Smooth muscle cell (in vitro differentiated cells): ENCODE measurements at regions not wholly inside any gene's neighbourhood (a gene's known extent, or its start where the extent isn't known, plus 50 kb on each side); places are given as distances from the start of the nearest gene placed in this dataset.

Experiments
- DNase-seq: peaks from one replicate; lab custom pipeline; 2025; ENCODE audit not compliant: unreplicated experiment; lab: John Stamatoyannopoulos, UW
- H2AFZ ChIP-seq: fragments of 200-600 bp; sonication (generic); 2 replicates; pipeline ENCODE4 v1.6.0; 2016; ENCODE audit warnings: antibody characterized with exemption, low read depth, mild to moderate bottlenecking
- H3F3A ChIP-seq: fragments of 200-600 bp; sonication (generic); 2 replicates; pipeline ENCODE4 v1.6.0; 2017; ENCODE audit warnings: antibody characterized with exemption, low read depth
- H3K27ac ChIP-seq: fragments of 200-600 bp; sonication (generic); 2 replicates; pipeline ENCODE4 v1.5.1; 2016; ENCODE audit warnings: low read depth, mild to moderate bottlenecking
- H3K27me3 ChIP-seq: fragments of 200-600 bp; sonication (generic); 2 replicates; pipeline ENCODE4 v1.6.1; 2016; ENCODE audit warnings: low read depth, mild to moderate bottlenecking
- H3K36me3 ChIP-seq: fragments of 200-600 bp; sonication (generic); 2 replicates; pipeline ENCODE4 v1.5.1; 2016; ENCODE audit warnings: low read depth
- H3K4me1 ChIP-seq: fragments of 200-600 bp; sonication (generic); 2 replicates; pipeline ENCODE4 v1.5.1; 2016; ENCODE audit warnings: low read depth
- H3K4me2 ChIP-seq: fragments of 200-600 bp; sonication (generic); 2 replicates; pipeline ENCODE4 v1.6.0; 2016; ENCODE audit warnings: mild to moderate bottlenecking
- H3K4me3 ChIP-seq: fragments of 200-600 bp; sonication (generic); 2 replicates; pipeline ENCODE4 v1.5.1; 2016; ENCODE audit warnings: mild to moderate bottlenecking
- H3K79me2 ChIP-seq: fragments of 200-600 bp; sonication (generic); 2 replicates; pipeline ENCODE4 v1.6.0; 2016; ENCODE audit warnings: low read depth, mild to moderate bottlenecking
- H3K9ac ChIP-seq: fragments of 200-600 bp; sonication (generic); 2 replicates; pipeline ENCODE4 v1.6.0; 2016; ENCODE audit warnings: low read depth
- H3K9me3 ChIP-seq: fragments of 200-600 bp; sonication (generic); replicated peaks from 2 replicates; pipeline ENCODE4 v1.5.1; 2016; ENCODE audit warnings: low read depth
- H4K20me1 ChIP-seq: fragments of 200-600 bp; sonication (generic); 2 replicates; pipeline ENCODE4 v1.6.0; 2016; ENCODE audit warnings: low read depth
- CTCF ChIP-seq: fragments of 200-600 bp; sonication (generic); IDR thresholded peaks from 2 replicates; pipeline ENCODE4 v1.5.1; 2017; ENCODE audit warnings: borderline replicate concordance, mild to moderate bottlenecking, antibody characterized with exemption; ENCODE audit not compliant: insufficient read depth, poor library complexity, severe bottlenecking
- WGBS: methylation state at CpG from one replicate; pipeline ENCODE4 v1.1.7; 2016; ENCODE audit warnings: low lambda C conversion rate; 5-methylcytosine and 5-hydroxymethylcytosine counted together

GRCh38 chr6:104527311-104527710 lies 332.4 kb downstream of the HACE1 start:
- no peaks in the 10 kb centered on the region for H3K4me1 ChIP-seq
- no peak overlapping the region for H3K4me3 ChIP-seq
- no peaks in the 10 kb centered on the region for H3K27me3 ChIP-seq
- H3F3A ChIP-seq = no peaks in the 10 kb centered on the region
- H3K79me2 ChIP-seq = no peaks in the 10 kb centered on the region
- H4K20me1 ChIP-seq = no peaks in the 10 kb centered on the region
- TF ChIP-seq CTCF = no peak
- H3K36me3 ChIP-seq = no peaks in the 10 kb centered on the region
- no peak overlapping the region for H3K27ac ChIP-seq
- H2AFZ ChIP-seq = no peak overlapping the region
- DNase-seq = no peak
- no peak overlapping the region for H3K9ac ChIP-seq
- H3K9me3 ChIP-seq = no peaks in the 10 kb centered on the region
- 84% methylated on average over 7 of the region's 7 CpGs for WGBS
- no peak overlapping the region for H3K4me2 ChIP-seq

DNA sequence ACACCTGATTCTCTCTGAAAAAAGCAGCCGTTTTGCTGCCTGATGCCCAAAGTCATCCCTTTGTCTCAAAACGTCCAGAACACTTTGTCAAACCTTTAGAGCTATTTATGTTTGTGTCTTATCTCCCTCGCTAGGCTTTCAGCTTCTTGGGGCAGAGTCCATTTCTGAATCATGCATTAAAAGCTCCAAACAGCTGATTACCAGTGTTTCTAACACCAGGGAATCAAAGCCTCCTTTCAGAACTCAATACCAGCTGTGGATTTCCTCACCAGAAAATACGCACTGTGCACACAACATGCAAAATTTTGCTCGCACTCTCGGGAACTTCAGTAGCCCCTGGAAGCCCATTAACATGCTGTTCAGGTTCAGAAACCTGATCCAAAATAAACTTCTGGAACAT lies 333.3 kb downstream of the HACE1 start:
- no peak overlapping the region for H3K27ac ChIP-seq
- H2AFZ ChIP-seq = peak overlapping the region; percentile 8
- no peaks in the 10 kb centered on the region for H3F3A ChIP-seq
- peak overlapping the region; percentile 73 for H3K4me2 ChIP-seq
- H3K9me3 ChIP-seq = no peaks in the 10 kb centered on the region
- H3K4me3 ChIP-seq = peak overlapping the region; percentile 21
- H3K27me3 ChIP-seq = no peaks in the 10 kb centered on the region
- no peak for TF ChIP-seq CTCF
- no peak overlapping the region for H3K9ac ChIP-seq
- no peaks in the 10 kb centered on the region for H3K79me2 ChIP-seq
- no peaks in the 10 kb centered on the region for H4K20me1 ChIP-seq
- H3K36me3 ChIP-seq = no peaks in the 10 kb centered on the region
- WGBS = 15% methylated on average over 6 of the region's 6 CpGs
- no peaks in the 10 kb centered on the region for H3K4me1 ChIP-seq
- no peak for DNase-seq

- Histone ChIP-seq H3K4me3 (peak overlapping the region; percentile 21), H3F3A (no peaks in the 10 kb centered on the region), H2AFZ (peak overlapping the region; percentile 38), H3K27ac (no peak overlapping the region), H3K9ac (no peak overlapping the region), H3K36me3 (no peaks in the 10 kb centered on the region), H3K79me2 (no peaks in the 10 kb centered on the region), H4K20me1 (no peaks in the 10 kb centered on the region), H3K27me3 (no peaks in the 10 kb centered on the region), H3K4me1 (no peaks in the 10 kb centered on the region), H3K9me3 (no peaks in the 10 kb centered on the region), H3K4me2 (peak overlapping the region; percentile 73)
- peak; percentile 89 for TF ChIP-seq CTCF
- 20% methylated on average over 15 of the region's 15 CpGs for whole genome bisulfite sequencing
- DNase-seq = no peak
Observed at GRCh38 chr6:104525677-104526322, 333.9 kb downstream of the HACE1 start.

DNA sequence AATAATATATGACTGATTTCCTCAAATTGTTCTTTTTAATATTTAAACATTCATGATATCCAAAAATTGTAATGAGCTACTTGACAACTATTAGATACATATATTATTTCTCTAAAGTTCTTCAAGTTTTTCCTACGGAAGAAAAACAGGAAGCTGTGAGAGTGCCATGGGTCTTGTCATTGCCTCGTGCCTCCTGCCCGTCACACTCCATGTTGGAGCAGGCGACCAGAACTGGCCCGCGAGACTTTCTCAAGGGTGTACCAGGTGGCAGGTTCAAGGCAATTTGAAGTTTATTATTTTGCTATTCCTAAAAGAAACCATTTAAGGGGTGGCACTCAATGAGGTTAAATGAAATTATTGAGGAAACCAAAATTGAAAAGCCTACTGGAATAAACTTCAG lies 337.2 kb downstream of the HACE1 start:
- no peaks in the 10 kb centered on the region for H3K79me2 ChIP-seq
- 94% methylated on average over 6 of the region's 6 CpGs for WGBS
- H3K4me3 ChIP-seq = no peak overlapping the region
- H2AFZ ChIP-seq = no peak overlapping the region
- H3K36me3 ChIP-seq = no peaks in the 10 kb centered on the region
- DNase-seq = no peak
- no peak overlapping the region for H3K4me2 ChIP-seq
- no peaks in the 10 kb centered on the region for H3K9me3 ChIP-seq
- H3K9ac ChIP-seq = no peak overlapping the region
- no peak for TF ChIP-seq CTCF
- no peak overlapping the region for H3K27ac ChIP-seq
- H3K4me1 ChIP-seq = no peaks in the 10 kb centered on the region
- H4K20me1 ChIP-seq = no peaks in the 10 kb centered on the region
- no peaks in the 10 kb centered on the region for H3F3A ChIP-seq
- H3K27me3 ChIP-seq = no peaks in the 10 kb centered on the region
